ENCODE measurements at regions not wholly inside any gene's neighbourhood (a gene's known extent, or its start where the extent isn't known, plus 50 kb on each side); places are given as distances from the start of the nearest gene placed in this dataset.

DNA sequence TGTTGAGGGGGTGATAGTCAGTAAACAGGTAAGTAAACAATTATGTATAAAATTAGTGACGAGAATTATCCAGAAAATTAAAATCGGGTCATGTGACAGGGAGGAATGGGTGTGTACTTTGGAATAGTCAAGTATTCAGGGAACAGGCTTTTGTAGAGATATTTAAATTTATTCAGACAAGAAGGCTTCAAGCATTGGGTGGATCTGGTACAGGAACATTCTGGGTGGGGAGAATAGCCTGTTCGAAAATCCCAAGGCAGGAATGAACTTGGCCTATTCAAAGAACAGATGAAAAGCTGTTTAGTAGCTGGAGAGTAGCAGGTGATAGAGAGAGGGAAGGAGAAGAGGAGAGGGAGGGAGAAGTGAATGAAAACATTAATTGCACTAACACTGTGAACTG, 448.9 kb upstream of the FZD8 start:
- no peaks in the 10 kb centered on the region for H3K36me3 ChIP-seq (replicated peaks; ENCODE audit: insufficient read depth, low read length)
- no peak overlapping the region for H3K27ac ChIP-seq (ENCODE audit: low read length)
- no peak overlapping the region for H3K9ac ChIP-seq (ENCODE audit: low read length)
- peaks cover 28% of the 10 kb centered on the region for H3K4me1 ChIP-seq (ENCODE audit: low read length)
- peak overlapping the region; percentile 58; the same call in 1 of the 2 replicates for H3K4me2 ChIP-seq (ENCODE audit: low read depth, low read length)
- H4K20me1 ChIP-seq (ENCODE audit: insufficient read depth, low read length) = no peaks in the 10 kb centered on the region
- TF ChIP-seq EZH2 (optimal IDR thresholded peaks at IDR 0.05; ENCODE audit: low read depth, low read length) (no peak), EZH2phosphoT487 (IDR thresholded peaks at IDR 0.05; ENCODE audit: low read length) (no peak)
- TF ChIP-seq, protein P1, sequence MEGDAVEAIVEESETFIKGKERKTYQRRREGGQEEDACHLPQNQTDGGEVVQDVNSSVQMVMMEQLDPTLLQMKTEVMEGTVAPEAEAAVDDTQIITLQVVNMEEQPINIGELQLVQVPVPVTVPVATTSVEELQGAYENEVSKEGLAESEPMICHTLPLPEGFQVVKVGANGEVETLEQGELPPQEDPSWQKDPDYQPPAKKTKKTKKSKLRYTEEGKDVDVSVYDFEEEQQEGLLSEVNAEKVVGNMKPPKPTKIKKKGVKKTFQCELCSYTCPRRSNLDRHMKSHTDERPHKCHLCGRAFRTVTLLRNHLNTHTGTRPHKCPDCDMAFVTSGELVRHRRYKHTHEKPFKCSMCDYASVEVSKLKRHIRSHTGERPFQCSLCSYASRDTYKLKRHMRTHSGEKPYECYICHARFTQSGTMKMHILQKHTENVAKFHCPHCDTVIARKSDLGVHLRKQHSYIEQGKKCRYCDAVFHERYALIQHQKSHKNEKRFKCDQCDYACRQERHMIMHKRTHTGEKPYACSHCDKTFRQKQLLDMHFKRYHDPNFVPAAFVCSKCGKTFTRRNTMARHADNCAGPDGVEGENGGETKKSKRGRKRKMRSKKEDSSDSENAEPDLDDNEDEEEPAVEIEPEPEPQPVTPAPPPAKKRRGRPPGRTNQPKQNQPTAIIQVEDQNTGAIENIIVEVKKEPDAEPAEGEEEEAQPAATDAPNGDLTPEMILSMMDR (IDR thresholded peaks at IDR 0.05; ENCODE audit: low read length) = no peak
- no peaks in the 10 kb centered on the region for H3K9me3 ChIP-seq (replicated peaks; ENCODE audit: insufficient read depth, low read length)
- no peaks in the 10 kb centered on the region for H3K27me3 ChIP-seq (replicated peaks; ENCODE audit: insufficient read depth, low read length)
- no peak overlapping the region for H2AFZ ChIP-seq (ENCODE audit: low read length)
- DNase-seq = no peak
- H3K79me2 ChIP-seq (ENCODE audit: low read length) = no peaks in the 10 kb centered on the region
- no peaks in the 10 kb centered on the region for H3K9me2 ChIP-seq (replicated peaks; ENCODE audit: insufficient read depth, low read length)
- no peak overlapping the region for H3K4me3 ChIP-seq (ENCODE audit: low read length)
- 0 out of 2 replicates have a peak, but pooled peaks cover 7% of the 10 kb centered on the region for H3F3A ChIP-seq (ENCODE audit: insufficient read depth, low read length)

GRCh38 chr10:36089790-36090440, 447.8 kb upstream of the FZD8 start:
- no peaks in the 10 kb centered on the region for H3K27me3 ChIP-seq (replicated peaks; ENCODE audit: insufficient read depth, low read length)
- H3F3A ChIP-seq (ENCODE audit: insufficient read depth, low read length) = 0 out of 2 replicates have a peak, but pooled peaks cover 7% of the 10 kb centered on the region
- H4K20me1 ChIP-seq (ENCODE audit: insufficient read depth, low read length) = no peaks in the 10 kb centered on the region
- no peaks in the 10 kb centered on the region for H3K36me3 ChIP-seq (replicated peaks; ENCODE audit: insufficient read depth, low read length)
- no peaks in the 10 kb centered on the region for H3K9me3 ChIP-seq (replicated peaks; ENCODE audit: insufficient read depth, low read length)
- peak overlapping the region; percentile 28 for H2AFZ ChIP-seq (ENCODE audit: low read length)
- peaks cover 28% of the 10 kb centered on the region for H3K4me1 ChIP-seq (ENCODE audit: low read length)
- no peaks in the 10 kb centered on the region for H3K79me2 ChIP-seq (ENCODE audit: low read length)
- 0 out of 2 replicates have a peak overlapping the region, but pooled peaks have one; percentile 7 for H3K4me3 ChIP-seq (ENCODE audit: low read length)
- peak overlapping the region; percentile 58 for H3K4me2 ChIP-seq (ENCODE audit: low read depth, low read length)
- H3K27ac ChIP-seq (ENCODE audit: low read length) = peak overlapping the region; percentile 70; the same call in 1 of the 2 replicates
- peak; percentile 66 for DNase-seq
- peak overlapping the region; percentile 4; the same call in 1 of the 2 replicates for H3K9ac ChIP-seq (ENCODE audit: low read length)
- TF ChIP-seq, protein P1 (IDR thresholded peaks at IDR 0.05; ENCODE audit: low read length) = no peak
- no peak for TF ChIP-seq EZH2phosphoT487 (IDR thresholded peaks at IDR 0.05; ENCODE audit: low read length)
- no peak for TF ChIP-seq EZH2 (optimal IDR thresholded peaks at IDR 0.05; ENCODE audit: low read depth, low read length)
- no peaks in the 10 kb centered on the region for H3K9me2 ChIP-seq (replicated peaks; ENCODE audit: insufficient read depth, low read length)

DNA sequence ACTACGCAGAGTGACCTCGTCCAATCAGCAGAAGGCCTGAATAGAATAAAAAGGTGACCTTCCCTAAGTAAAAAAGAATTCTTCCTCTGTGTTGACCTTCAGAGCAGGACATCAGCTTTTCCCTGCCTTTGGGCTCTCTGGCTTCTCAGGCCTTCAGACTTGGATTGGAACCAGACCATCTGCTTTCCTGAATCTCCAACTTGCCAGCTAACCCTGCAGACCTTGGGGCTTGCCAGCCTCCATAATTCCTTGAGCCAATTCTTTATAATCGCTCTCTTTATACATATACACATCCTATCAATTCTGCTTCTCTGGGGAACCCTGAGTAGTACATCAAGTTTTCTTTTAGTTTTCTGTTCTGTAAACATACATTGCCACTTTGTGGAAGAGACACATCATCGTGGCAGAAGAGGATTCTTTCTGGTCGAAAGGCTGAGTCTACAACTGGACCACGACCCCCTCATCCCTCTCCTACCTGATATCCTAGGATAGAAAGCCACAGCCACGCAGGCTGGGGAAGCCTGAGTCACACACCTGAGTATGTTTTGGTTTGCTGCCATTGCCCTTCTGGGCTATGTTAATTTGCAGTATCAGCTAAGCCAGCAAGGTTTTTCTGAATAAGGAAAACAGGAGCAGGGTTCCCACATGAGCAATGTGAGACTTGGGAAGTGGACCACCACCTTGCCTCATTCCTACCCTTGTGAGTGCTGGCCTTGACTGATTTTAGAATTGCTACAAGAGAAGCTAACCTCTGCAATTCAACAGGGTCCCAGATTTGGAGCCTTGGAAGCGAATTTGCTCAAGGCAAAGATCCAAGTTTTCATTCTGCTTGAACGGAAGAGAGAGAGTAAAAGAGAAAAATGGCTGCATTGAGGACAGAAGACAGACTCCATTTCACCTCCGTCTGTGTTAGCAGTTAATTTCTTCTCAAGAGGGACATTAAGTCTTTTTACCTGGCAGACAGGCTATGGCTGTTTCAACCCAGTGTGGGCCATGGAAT, 445.2 kb upstream of the FZD8 start:
- H3K4me2 ChIP-seq (ENCODE audit: low read depth, low read length) = no peak overlapping the region
- 0 out of 2 replicates have a peak, but pooled peaks cover 7% of the 10 kb centered on the region for H3F3A ChIP-seq (ENCODE audit: insufficient read depth, low read length)
- H3K9ac ChIP-seq (ENCODE audit: low read length) = no peak overlapping the region
- H2AFZ ChIP-seq (ENCODE audit: low read length) = no peak overlapping the region
- no peak overlapping the region for H3K27ac ChIP-seq (ENCODE audit: low read length)
- TF ChIP-seq, protein P1 (IDR thresholded peaks at IDR 0.05; ENCODE audit: low read length) = no peak
- TF ChIP-seq EZH2phosphoT487 (IDR thresholded peaks at IDR 0.05; ENCODE audit: low read length) (no peak), EZH2 (optimal IDR thresholded peaks at IDR 0.05; ENCODE audit: low read depth, low read length) (no peak)
- no peak for DNase-seq
- no peaks in the 10 kb centered on the region for H3K27me3 ChIP-seq (replicated peaks; ENCODE audit: insufficient read depth, low read length)
- no peak overlapping the region for H3K4me3 ChIP-seq (ENCODE audit: low read length)
- H3K9me3 ChIP-seq (replicated peaks; ENCODE audit: insufficient read depth, low read length) = no peaks in the 10 kb centered on the region
- no peaks in the 10 kb centered on the region for H3K79me2 ChIP-seq (ENCODE audit: low read length)
- no peaks in the 10 kb centered on the region for H3K9me2 ChIP-seq (replicated peaks; ENCODE audit: insufficient read depth, low read length)
- no peaks in the 10 kb centered on the region for H4K20me1 ChIP-seq (ENCODE audit: insufficient read depth, low read length)
- peaks cover 28% of the 10 kb centered on the region for H3K4me1 ChIP-seq (ENCODE audit: low read length)
- no peaks in the 10 kb centered on the region for H3K36me3 ChIP-seq (replicated peaks; ENCODE audit: insufficient read depth, low read length)

Data from MM.1S (cell line).